ENCODE measurements at regions not wholly inside any gene's neighbourhood (a gene's known extent, or its start where the extent isn't known, plus 50 kb on each side); places are given as distances from the start of the nearest gene placed in this dataset.

GRCh38 chr3:20361000-20361399, 175.0 kb upstream of the SGO1 start:
- TF ChIP-seq SP1 (IDR thresholded peaks at IDR 0.05): no peak
- no peak for TF ChIP-seq HDGF (IDR thresholded peaks at IDR 0.05; ENCODE audit: borderline replicate concordance)
- no peak for TF ChIP-seq SUZ12 (IDR thresholded peaks at IDR 0.05)
- TF ChIP-seq PKNOX1 (IDR thresholded peaks at IDR 0.05): no peak
- no peak for TF ChIP-seq BHLHE40 (IDR thresholded peaks at IDR 0.05; ENCODE audit: borderline replicate concordance)
- no peak for TF ChIP-seq NFRKB (IDR thresholded peaks at IDR 0.05)
- TF ChIP-seq LEF1 (IDR thresholded peaks at IDR 0.05; ENCODE audit: borderline replicate concordance): no peak
- no peak for TF ChIP-seq FOXK2 (IDR thresholded peaks at IDR 0.05)
- TF ChIP-seq FOXM1 (IDR thresholded peaks at IDR 0.05; ENCODE audit: borderline replicate concordance): no peak
- no peak for TF ChIP-seq L3MBTL2 (conservative IDR thresholded peaks at IDR 0.05)
- no peak for TF ChIP-seq CTBP1 (IDR thresholded peaks at IDR 0.05; ENCODE audit: borderline replicate concordance)
- no peak for TF ChIP-seq ARNT (IDR thresholded peaks at IDR 0.05)
- TF ChIP-seq FOXA1 (IDR thresholded peaks at IDR 0.05): no peak
- no peak for TF ChIP-seq ZNF384 (IDR thresholded peaks at IDR 0.05)

GRCh38 chr3:20353286-20353685, 167.3 kb upstream of the SGO1 start:
- DNase-seq (ENCODE audit: extremely low spot score): no peak
- CTCF ChIA-PET: no interaction called here
- POLR2A ChIA-PET: no interaction called here

More at GRCh38 chr3:20361000-20361399, 175.0 kb upstream of the SGO1 start:
- ChIA-PET POLR2A (no interaction called here), CTCF (no interaction called here)
- no peak for DNase-seq (ENCODE audit: extremely low spot score)

GRCh38 chr3:20352546-20353179, 166.7 kb upstream of the SGO1 start:
- TF ChIP-seq ELF4 (IDR thresholded peaks at IDR 0.05) (no peak), FOXA1 (IDR thresholded peaks at IDR 0.05) (no peak), HDGF (IDR thresholded peaks at IDR 0.05; ENCODE audit: borderline replicate concordance) (no peak), TARDBP (IDR thresholded peaks at IDR 0.05) (no peak), CTBP1 (IDR thresholded peaks at IDR 0.05; ENCODE audit: borderline replicate concordance) (no peak), ARNT (IDR thresholded peaks at IDR 0.05) (no peak), FOXM1 (IDR thresholded peaks at IDR 0.05; ENCODE audit: borderline replicate concordance) (no peak), FOXK2 (IDR thresholded peaks at IDR 0.05) (no peak), L3MBTL2 (conservative IDR thresholded peaks at IDR 0.05) (no peak)
- ChIA-PET CTCF (interaction anchor here (0.6 kb wide), 1 partner anchor 557 kb away, joined by 3 read pairs; no protein-coding TSS in a partner anchor), POLR2A (no interaction called here)
- no peak for DNase-seq (ENCODE audit: extremely low spot score)

More at GRCh38 chr3:20353286-20353685, 167.3 kb upstream of the SGO1 start:
- no peak for TF ChIP-seq BHLHE40 (IDR thresholded peaks at IDR 0.05; ENCODE audit: borderline replicate concordance)
- TF ChIP-seq NFRKB (IDR thresholded peaks at IDR 0.05): no peak
- TF ChIP-seq HDGF (IDR thresholded peaks at IDR 0.05; ENCODE audit: borderline replicate concordance): no peak

GRCh38 chr3:20350449-20350848, 164.4 kb upstream of the SGO1 start:
- no peak for DNase-seq (ENCODE audit: extremely low spot score)
- no peak for TF ChIP-seq NFRKB (IDR thresholded peaks at IDR 0.05)
- TF ChIP-seq FOXM1 (IDR thresholded peaks at IDR 0.05; ENCODE audit: borderline replicate concordance): no peak
- no peak for TF ChIP-seq ZNF384 (IDR thresholded peaks at IDR 0.05)
- TF ChIP-seq HDGF (IDR thresholded peaks at IDR 0.05; ENCODE audit: borderline replicate concordance): no peak
- no peak for TF ChIP-seq L3MBTL2 (conservative IDR thresholded peaks at IDR 0.05)
- no peak for TF ChIP-seq FOXA1 (IDR thresholded peaks at IDR 0.05)
- TF ChIP-seq FOXK2 (IDR thresholded peaks at IDR 0.05): no peak
- TF ChIP-seq PKNOX1 (IDR thresholded peaks at IDR 0.05): no peak
- TF ChIP-seq SP1 (IDR thresholded peaks at IDR 0.05): no peak
- TF ChIP-seq BHLHE40 (IDR thresholded peaks at IDR 0.05; ENCODE audit: borderline replicate concordance): no peak
- no peak for TF ChIP-seq ELF4 (IDR thresholded peaks at IDR 0.05)
- TF ChIP-seq TARDBP (IDR thresholded peaks at IDR 0.05): no peak
- TF ChIP-seq SUZ12 (IDR thresholded peaks at IDR 0.05): no peak
- TF ChIP-seq LEF1 (IDR thresholded peaks at IDR 0.05; ENCODE audit: borderline replicate concordance): no peak
- no peak for TF ChIP-seq ARNT (IDR thresholded peaks at IDR 0.05)
- no peak for TF ChIP-seq CTBP1 (IDR thresholded peaks at IDR 0.05; ENCODE audit: borderline replicate concordance)
- CTCF ChIA-PET: interaction anchor here (0.6 kb wide), 1 partner anchor 993 kb away, joined by 10 read pairs; no protein-coding TSS in a partner anchor
- POLR2A ChIA-PET: no interaction called here

GRCh38 chr3:20346916-20347315, 160.9 kb upstream of the SGO1 start:
- no peak for TF ChIP-seq TARDBP (IDR thresholded peaks at IDR 0.05)
- no peak for TF ChIP-seq FOXA1 (IDR thresholded peaks at IDR 0.05)
- no peak for TF ChIP-seq HDGF (IDR thresholded peaks at IDR 0.05; ENCODE audit: borderline replicate concordance)
- no peak for TF ChIP-seq FOXM1 (IDR thresholded peaks at IDR 0.05; ENCODE audit: borderline replicate concordance)
- TF ChIP-seq L3MBTL2 (conservative IDR thresholded peaks at IDR 0.05): no peak
- no peak for TF ChIP-seq SP1 (IDR thresholded peaks at IDR 0.05)
- no peak for TF ChIP-seq ELF4 (IDR thresholded peaks at IDR 0.05)
- TF ChIP-seq NFRKB (IDR thresholded peaks at IDR 0.05): no peak
- TF ChIP-seq FOXK2 (IDR thresholded peaks at IDR 0.05): no peak
- TF ChIP-seq LEF1 (IDR thresholded peaks at IDR 0.05; ENCODE audit: borderline replicate concordance): no peak
- no peak for TF ChIP-seq ZNF384 (IDR thresholded peaks at IDR 0.05)
- no peak for TF ChIP-seq PKNOX1 (IDR thresholded peaks at IDR 0.05)
- TF ChIP-seq ARNT (IDR thresholded peaks at IDR 0.05): no peak
- TF ChIP-seq CTBP1 (IDR thresholded peaks at IDR 0.05; ENCODE audit: borderline replicate concordance): no peak
- no peak for TF ChIP-seq BHLHE40 (IDR thresholded peaks at IDR 0.05; ENCODE audit: borderline replicate concordance)
- ChIA-PET CTCF (no interaction called here), POLR2A (no interaction called here)
- no peak for DNase-seq (ENCODE audit: extremely low spot score)

GRCh38 chr3:20346369-20346768, 160.4 kb upstream of the SGO1 start:
- no peak for TF ChIP-seq FOXM1 (IDR thresholded peaks at IDR 0.05; ENCODE audit: borderline replicate concordance)
- no peak for TF ChIP-seq BHLHE40 (IDR thresholded peaks at IDR 0.05; ENCODE audit: borderline replicate concordance)
- TF ChIP-seq SP1 (IDR thresholded peaks at IDR 0.05): no peak
- no peak for TF ChIP-seq TARDBP (IDR thresholded peaks at IDR 0.05)
- no peak for TF ChIP-seq CTBP1 (IDR thresholded peaks at IDR 0.05; ENCODE audit: borderline replicate concordance)
- no peak for TF ChIP-seq FOXK2 (IDR thresholded peaks at IDR 0.05)
- no peak for TF ChIP-seq NFRKB (IDR thresholded peaks at IDR 0.05)
- no peak for TF ChIP-seq ARNT (IDR thresholded peaks at IDR 0.05)
- TF ChIP-seq ELF4 (IDR thresholded peaks at IDR 0.05): no peak
- TF ChIP-seq PKNOX1 (IDR thresholded peaks at IDR 0.05): no peak
- no peak for TF ChIP-seq L3MBTL2 (conservative IDR thresholded peaks at IDR 0.05)
- no peak for TF ChIP-seq LEF1 (IDR thresholded peaks at IDR 0.05; ENCODE audit: borderline replicate concordance)
- TF ChIP-seq SUZ12 (IDR thresholded peaks at IDR 0.05): no peak
- no peak for TF ChIP-seq FOXA1 (IDR thresholded peaks at IDR 0.05)
- no peak for TF ChIP-seq ZNF384 (IDR thresholded peaks at IDR 0.05)
- ChIA-PET CTCF (no interaction called here), POLR2A (no interaction called here)
- DNase-seq (ENCODE audit: extremely low spot score): no peak

Measured in HEK293T (cell line).